ENCODE measurements at regions not wholly inside any gene's neighbourhood (a gene's known extent, or its start where the extent isn't known, plus 50 kb on each side); places are given as distances from the start of the nearest gene placed in this dataset.
A peak's percentile ranks its signal among the peaks of the same experiment; 100 is the strongest.
"Not testable (repeated sequence)": the region's sequence is repeated elsewhere in the genome, so short reads cannot be mapped to it uniquely, and the experiment has no call there.

- no peak for TF ChIP-seq ZNF671 (CRISPR knock-in tag; IDR thresholded peaks at IDR 0.05)
Observed at GRCh38 chr6:144383336-144383735, 98.2 kb downstream of the UTRN start (continued).

- DNase-seq (ENCODE audit: low spot score), result no peak
- no peaks in the 10 kb centered on the region for H3K27me3 Mint-ChIP-seq (ENCODE audit: low read depth)
- peaks cover 27% of the 10 kb centered on the region for H3K36me3 Mint-ChIP-seq
- ChIA-PET CTCF (no interaction called here), POLR2A (no interaction called here)
- peaks cover 25% of the 10 kb centered on the region for H3K9me3 Mint-ChIP-seq
- H3K27ac Mint-ChIP-seq, result peak overlapping the region; percentile 61; the same call in 1 of the 2 replicates
- ATAC-seq, result no peak
- TF ChIP-seq MLX (CRISPR knock-in tag; IDR thresholded peaks at IDR 0.05), result no peak
- TF ChIP-seq ZNF532 (CRISPR knock-in tag; IDR thresholded peaks at IDR 0.05; ENCODE audit: borderline replicate concordance), result no peak
- TF ChIP-seq KAT7 (CRISPR knock-in tag; IDR thresholded peaks at IDR 0.05; ENCODE audit: borderline replicate concordance), result no peak
- TF ChIP-seq, protein P1, sequence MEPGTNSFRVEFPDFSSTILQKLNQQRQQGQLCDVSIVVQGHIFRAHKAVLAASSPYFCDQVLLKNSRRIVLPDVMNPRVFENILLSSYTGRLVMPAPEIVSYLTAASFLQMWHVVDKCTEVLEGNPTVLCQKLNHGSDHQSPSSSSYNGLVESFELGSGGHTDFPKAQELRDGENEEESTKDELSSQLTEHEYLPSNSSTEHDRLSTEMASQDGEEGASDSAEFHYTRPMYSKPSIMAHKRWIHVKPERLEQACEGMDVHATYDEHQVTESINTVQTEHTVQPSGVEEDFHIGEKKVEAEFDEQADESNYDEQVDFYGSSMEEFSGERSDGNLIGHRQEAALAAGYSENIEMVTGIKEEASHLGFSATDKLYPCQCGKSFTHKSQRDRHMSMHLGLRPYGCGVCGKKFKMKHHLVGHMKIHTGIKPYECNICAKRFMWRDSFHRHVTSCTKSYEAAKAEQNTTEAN (CRISPR knock-in tag; IDR thresholded peaks at IDR 0.05), result no peak
- no peak for TF ChIP-seq PREB (CRISPR knock-in tag; IDR thresholded peaks at IDR 0.05; ENCODE audit: borderline replicate concordance)
- no peak for TF ChIP-seq ZNF416 (CRISPR knock-in tag; IDR thresholded peaks at IDR 0.05)
- no peak for TF ChIP-seq NFE2L1 (CRISPR knock-in tag; IDR thresholded peaks at IDR 0.05)
- TF ChIP-seq, protein P2, sequence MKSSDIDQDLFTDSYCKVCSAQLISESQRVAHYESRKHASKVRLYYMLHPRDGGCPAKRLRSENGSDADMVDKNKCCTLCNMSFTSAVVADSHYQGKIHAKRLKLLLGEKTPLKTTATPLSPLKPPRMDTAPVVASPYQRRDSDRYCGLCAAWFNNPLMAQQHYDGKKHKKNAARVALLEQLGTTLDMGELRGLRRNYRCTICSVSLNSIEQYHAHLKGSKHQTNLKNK (CRISPR knock-in tag; IDR thresholded peaks at IDR 0.05), result no peak
- no peak overlapping the region for H3K4me3 Mint-ChIP-seq
- peaks cover 43% of the 10 kb centered on the region for H3K4me1 Mint-ChIP-seq
Observed at GRCh38 chr6:144384427-144384826, 99.3 kb downstream of the UTRN start.

GRCh38 chr6:144389474-144389873 is 104.3 kb downstream of the UTRN start:
- POLR2A ChIA-PET; H3K9me3 Mint-ChIP-seq; ATAC-seq; H3K36me3 Mint-ChIP-seq; H3K27ac Mint-ChIP-seq; DNase-seq (ENCODE audit: low spot score); CTCF ChIA-PET; H3K27me3 Mint-ChIP-seq (ENCODE audit: low read depth); H3K4me3 Mint-ChIP-seq: not testable (repeated sequence)
- peaks cover 63% of the 10 kb centered on the region for H3K4me1 Mint-ChIP-seq
- peak; percentile 96 for TF ChIP-seq ZNF121 (CRISPR knock-in tag; IDR thresholded peaks at IDR 0.05)

- H3K4me3 Mint-ChIP-seq, result peak overlapping the region; percentile 1; the same call in 1 of the 2 replicates
- H3K27me3 Mint-ChIP-seq (ENCODE audit: low read depth), result no peaks in the 10 kb centered on the region
- TF ChIP-seq ZNF317 (CRISPR knock-in tag; IDR thresholded peaks at IDR 0.05; ENCODE audit: borderline replicate concordance, low read depth) (no peak), SP1 (CRISPR knock-in tag; conservative IDR thresholded peaks at IDR 0.05) (0 out of 2 replicates have a peak, but pooled peaks have one; percentile 12)
- CTCF ChIA-PET, result no interaction called here
- ATAC-seq, result peak; percentile 85
- POLR2A ChIA-PET, result no interaction called here
- no peaks in the 10 kb centered on the region; the same call in 1 of the 2 replicates for H3K36me3 Mint-ChIP-seq
- peaks cover 7% of the 10 kb centered on the region for H3K9me3 Mint-ChIP-seq
- peaks cover 56% of the 10 kb centered on the region for H3K4me1 Mint-ChIP-seq
- DNase-seq (ENCODE audit: low spot score), result no peak
- peak overlapping the region; percentile 66 for H3K27ac Mint-ChIP-seq
Observed at GRCh38 chr6:144390202-144390601, 105.1 kb downstream of the UTRN start.

All from WTC11 (cell line).